ENCODE measurements at regions not wholly inside any gene's neighbourhood (a gene's known extent, or its start where the extent isn't known, plus 50 kb on each side); places are given as distances from the start of the nearest gene placed in this dataset.

DNA sequence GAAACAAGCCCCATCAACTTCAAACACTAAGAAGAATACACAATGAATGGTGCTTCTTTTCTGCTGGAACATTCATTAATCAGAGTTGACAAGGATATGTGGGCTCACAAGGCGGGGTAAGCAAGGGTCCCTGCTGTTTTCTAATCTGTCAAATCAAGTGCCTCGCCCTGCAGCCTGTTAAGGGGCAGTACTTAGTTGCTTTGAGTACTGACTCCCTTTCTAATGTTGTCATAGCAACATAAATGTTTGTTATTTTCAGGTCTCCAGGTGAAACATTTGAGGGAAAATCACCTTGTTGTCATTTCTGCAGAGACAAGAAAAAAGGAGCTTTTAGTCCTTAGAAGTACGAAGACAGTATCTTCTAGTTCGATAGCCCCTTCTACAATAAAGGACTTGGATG, 284.7 kb upstream of the PKDCC start:
- Histone ChIP-seq H3K4me2 (ENCODE audit: low read length) (no peak overlapping the region), H2AFZ (ENCODE audit: low read length) (no peak overlapping the region), H4K20me1 (ENCODE audit: insufficient read depth, low read length) (no peaks in the 10 kb centered on the region), H3K9me3 (ENCODE audit: low read length) (no peaks in the 10 kb centered on the region), H3K4me1 (ENCODE audit: insufficient read depth, low read length, poor library complexity, severe bottlenecking) (no peaks in the 10 kb centered on the region), H3K4me3 (ENCODE audit: low read depth, low read length, poor library complexity, severe bottlenecking) (no peak overlapping the region), H3K27ac (ENCODE audit: low read depth, low read length, poor library complexity, severe bottlenecking) (no peak overlapping the region), H3K36me3 (ENCODE audit: insufficient read depth, low read length) (no peaks in the 10 kb centered on the region), H3K9me2 (ENCODE audit: insufficient read depth, low read length) (no peaks in the 10 kb centered on the region), H3K79me2 (ENCODE audit: insufficient read depth, low read depth, low read length) (no peaks in the 10 kb centered on the region)
- POLR2A ChIA-PET: no interaction called here
- no peak for DNase-seq (ENCODE audit: low spot score)
- no peak for TF ChIP-seq EZH2phosphoT487 (IDR thresholded peaks at IDR 0.05; ENCODE audit: borderline replicate concordance, low read depth, low read length)
- no peak for TF ChIP-seq CTCF (conservative IDR thresholded peaks at IDR 0.05; ENCODE audit: low read length)
- no TSS peak for BruUV-seq (replicated peaks)
- intact Hi-C loops (cut with micrococcal nuclease; ENCODE audit: unreplicated experiment): no loop called here
- CTCF ChIA-PET (ENCODE audit: unreplicated experiment): no interaction called here

- CTCF ChIA-PET (ENCODE audit: unreplicated experiment): no interaction called here
- H4K20me1 ChIP-seq (ENCODE audit: insufficient read depth, low read length): no peaks in the 10 kb centered on the region
- no peak for TF ChIP-seq CTCF (conservative IDR thresholded peaks at IDR 0.05; ENCODE audit: low read length)
- no peak for TF ChIP-seq EZH2phosphoT487 (IDR thresholded peaks at IDR 0.05; ENCODE audit: borderline replicate concordance, low read depth, low read length)
- H3K36me3 ChIP-seq (ENCODE audit: insufficient read depth, low read length): no peaks in the 10 kb centered on the region
- BruUV-seq (replicated peaks): no TSS peak
- H3K4me2 ChIP-seq (ENCODE audit: low read length): no peak overlapping the region
- no peak overlapping the region for H2AFZ ChIP-seq (ENCODE audit: low read length)
- H3K27ac ChIP-seq (ENCODE audit: low read depth, low read length, poor library complexity, severe bottlenecking): no peak overlapping the region
- no peak for DNase-seq (ENCODE audit: low spot score)
- intact Hi-C loops (cut with micrococcal nuclease; ENCODE audit: unreplicated experiment): no loop called here
- no peaks in the 10 kb centered on the region for H3K9me3 ChIP-seq (ENCODE audit: low read length)
- H3K9me2 ChIP-seq (ENCODE audit: insufficient read depth, low read length): no peaks in the 10 kb centered on the region
- no peaks in the 10 kb centered on the region for H3K79me2 ChIP-seq (ENCODE audit: insufficient read depth, low read depth, low read length)
- no peak overlapping the region for H3K4me3 ChIP-seq (ENCODE audit: low read depth, low read length, poor library complexity, severe bottlenecking)
- POLR2A ChIA-PET: interaction anchor here (0.6 kb wide), 1 partner anchor 764 kb away, joined by 4 read pairs; no protein-coding TSS in a partner anchor
- H3K4me1 ChIP-seq (ENCODE audit: insufficient read depth, low read length, poor library complexity, severe bottlenecking): no peaks in the 10 kb centered on the region
Observed at GRCh38 chr2:41764131-41764530, 283.7 kb upstream of the PKDCC start.

DNA sequence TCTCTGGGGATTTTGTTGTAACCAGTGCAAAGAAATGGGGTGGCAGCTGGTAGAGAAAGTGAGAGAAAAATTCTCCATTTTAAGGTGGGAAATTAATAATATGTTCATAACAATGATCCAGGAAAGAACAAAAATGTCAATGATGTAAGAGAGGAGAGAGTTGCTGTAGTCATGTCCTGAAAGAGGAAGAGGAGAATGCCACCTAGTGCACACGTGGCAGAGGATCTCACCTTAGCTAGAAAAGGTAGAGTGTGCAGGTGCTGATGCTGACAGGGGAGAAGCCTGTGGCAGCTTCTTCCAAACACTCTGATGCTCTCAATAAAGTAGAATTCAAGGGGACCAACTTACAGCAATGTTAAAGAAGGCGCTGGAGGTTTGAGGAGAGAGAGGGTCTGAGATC, 282.9 kb upstream of the PKDCC start:
- no peak for TF ChIP-seq EZH2phosphoT487 (IDR thresholded peaks at IDR 0.05; ENCODE audit: borderline replicate concordance, low read depth, low read length)
- no peak for TF ChIP-seq CTCF (conservative IDR thresholded peaks at IDR 0.05; ENCODE audit: low read length)
- H2AFZ ChIP-seq (ENCODE audit: low read length): no peak overlapping the region
- H3K9me2 ChIP-seq (ENCODE audit: insufficient read depth, low read length): no peaks in the 10 kb centered on the region
- intact Hi-C loops (cut with micrococcal nuclease; ENCODE audit: unreplicated experiment): no loop called here
- H3K79me2 ChIP-seq (ENCODE audit: insufficient read depth, low read depth, low read length): no peaks in the 10 kb centered on the region
- no peaks in the 10 kb centered on the region for H4K20me1 ChIP-seq (ENCODE audit: insufficient read depth, low read length)
- no peaks in the 10 kb centered on the region for H3K9me3 ChIP-seq (ENCODE audit: low read length)
- H3K27ac ChIP-seq (ENCODE audit: low read depth, low read length, poor library complexity, severe bottlenecking): no peak overlapping the region
- H3K4me2 ChIP-seq (ENCODE audit: low read length): no peak overlapping the region
- no peak for DNase-seq (ENCODE audit: low spot score)
- no peaks in the 10 kb centered on the region for H3K36me3 ChIP-seq (ENCODE audit: insufficient read depth, low read length)
- CTCF ChIA-PET (ENCODE audit: unreplicated experiment): no interaction called here
- no TSS peak for BruUV-seq (replicated peaks)
- H3K4me3 ChIP-seq (ENCODE audit: low read depth, low read length, poor library complexity, severe bottlenecking): no peak overlapping the region
- no peaks in the 10 kb centered on the region for H3K4me1 ChIP-seq (ENCODE audit: insufficient read depth, low read length, poor library complexity, severe bottlenecking)
- POLR2A ChIA-PET: interaction anchor here (1.1 kb wide), 1 partner anchor 25 kb away, joined by 4 read pairs; no protein-coding TSS in a partner anchor
